Spinal cord (tissue), 9 donors: ENCODE measurements at regions not wholly inside any gene's neighbourhood (a gene's known extent, or its start where the extent isn't known, plus 50 kb on each side); places are given as distances from the start of the nearest gene placed in this dataset.
A peak's percentile ranks its signal among the peaks of the same experiment; 100 is the strongest.

ENCODE experiments used
- DNase-seq, 6 donors: peaks; one replicate each; pipeline versions ENCODE4 v3.0.0 to v3.0.0-alpha.2; 2013 to 2015; ENCODE audit warnings: low spot score in 6 of 6, low read depth in 4 of 6
- H3K27ac ChIP-seq: one replicate; pipeline ENCODE4 v1.5.1; 2013; ENCODE audit warnings: low read depth, low read length, control low read depth
- H3K27me3 ChIP-seq: one replicate; pipeline ENCODE4 v1.6.1; 2013; ENCODE audit warnings: low read length; ENCODE audit not compliant: control insufficient read depth, insufficient read depth
- H3K36me3 ChIP-seq: one replicate; pipeline ENCODE4 v1.6.1; 2013; ENCODE audit warnings: low read length; ENCODE audit not compliant: control insufficient read depth, insufficient read depth
- H3K4me1 ChIP-seq: one replicate; pipeline ENCODE4 v1.6.1; 2013; ENCODE audit warnings: low read length; ENCODE audit not compliant: control insufficient read depth, insufficient read depth
- H3K4me3 ChIP-seq: one replicate; pipeline ENCODE4 v1.5.1; 2013; ENCODE audit warnings: low read depth, low read length, control low read depth
- H3K9me3 ChIP-seq: one replicate; pipeline ENCODE4 v1.6.1; 2013; ENCODE audit warnings: low read length; ENCODE audit not compliant: control insufficient read depth, insufficient read depth
- WGBS: methylation state at CpG from one replicate; pipeline ENCODE4 v1.1.5; 2013; ENCODE audit warnings: missing lambda C conversion rate; ENCODE audit not compliant: insufficient coverage; 5-methylcytosine and 5-hydroxymethylcytosine counted together
- donor health status: healthy.

- H3K36me3 ChIP-seq = no peaks in the 10 kb centered on the region
- H3K27me3 ChIP-seq = no peaks in the 10 kb centered on the region
- H3K9me3 ChIP-seq = peaks cover 2% of the 10 kb centered on the region
- WGBS = 51% methylated on average over 3 of the region's 4 CpGs
- peaks cover 9% of the 10 kb centered on the region for H3K4me1 ChIP-seq
- no peak overlapping the region for H3K4me3 ChIP-seq
- no peak overlapping the region for H3K27ac ChIP-seq
- DNase-seq = peak in 1 of 6 donors; percentile 77
These were observed 193.6 kb upstream of the CST7 start for GRCh38 chr20:24755411-24755922.

- Histone ChIP-seq H3K4me3 (no peak overlapping the region), H3K9me3 (peaks cover 6% of the 10 kb centered on the region), H3K27ac (no peak overlapping the region), H3K27me3 (no peaks in the 10 kb centered on the region), H3K36me3 (no peaks in the 10 kb centered on the region), H3K4me1 (peaks cover 9% of the 10 kb centered on the region)
- no peak for DNase-seq
- WGBS = 83% methylated on average over 4 of the region's 12 CpGs
These were observed 192.6 kb upstream of the CST7 start for GRCh38 chr20:24756292-24757025.

DNA sequence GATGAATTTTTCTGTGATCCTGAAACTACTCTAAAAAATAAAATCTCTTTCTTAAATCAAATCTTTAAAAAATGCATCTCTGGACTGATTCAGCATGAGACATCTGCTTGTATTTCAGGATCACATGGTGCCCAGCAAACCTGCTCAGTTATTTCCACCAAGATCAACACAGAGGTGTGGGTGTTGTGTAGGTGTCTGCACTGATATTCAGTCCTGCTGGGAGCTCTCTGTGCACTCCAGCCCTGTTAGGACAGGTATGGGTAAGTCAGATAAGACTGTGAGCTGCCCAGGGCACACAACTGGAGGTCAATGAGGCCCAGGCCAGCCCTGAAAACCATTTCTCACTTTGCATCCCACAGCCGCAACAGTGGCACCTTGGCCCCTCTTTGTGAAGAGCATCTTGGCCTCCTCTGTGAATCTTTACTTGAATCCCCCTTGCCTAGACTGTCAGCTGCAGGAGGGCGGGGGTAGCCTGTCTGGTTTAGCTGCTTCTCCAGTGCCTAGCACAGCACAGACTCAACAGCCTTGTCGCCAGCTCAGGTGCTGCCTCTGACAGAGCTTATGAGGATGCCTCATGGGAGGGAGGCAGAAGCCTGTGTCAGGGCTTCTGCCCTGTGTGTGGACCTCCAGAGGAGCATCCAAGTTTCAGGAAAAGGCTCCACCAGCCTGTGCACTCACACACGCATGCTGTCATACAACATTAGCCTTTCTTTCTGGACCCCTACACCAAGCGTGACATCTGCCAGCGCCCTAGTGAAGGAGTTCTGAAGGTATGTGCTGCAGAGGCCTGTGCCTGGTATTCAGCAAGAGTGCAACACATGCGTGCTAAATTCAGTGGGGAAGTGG, 187.6 kb upstream of the CST7 start:
- H3K36me3 ChIP-seq = no peaks in the 10 kb centered on the region
- no peak overlapping the region for H3K27ac ChIP-seq
- no peaks in the 10 kb centered on the region for H3K27me3 ChIP-seq
- WGBS = 93% methylated on average over 5 of the region's 7 CpGs
- H3K4me3 ChIP-seq = no peak overlapping the region
- no peak for DNase-seq
- peaks cover 6% of the 10 kb centered on the region for H3K9me3 ChIP-seq
- peaks cover 9% of the 10 kb centered on the region for H3K4me1 ChIP-seq

DNA sequence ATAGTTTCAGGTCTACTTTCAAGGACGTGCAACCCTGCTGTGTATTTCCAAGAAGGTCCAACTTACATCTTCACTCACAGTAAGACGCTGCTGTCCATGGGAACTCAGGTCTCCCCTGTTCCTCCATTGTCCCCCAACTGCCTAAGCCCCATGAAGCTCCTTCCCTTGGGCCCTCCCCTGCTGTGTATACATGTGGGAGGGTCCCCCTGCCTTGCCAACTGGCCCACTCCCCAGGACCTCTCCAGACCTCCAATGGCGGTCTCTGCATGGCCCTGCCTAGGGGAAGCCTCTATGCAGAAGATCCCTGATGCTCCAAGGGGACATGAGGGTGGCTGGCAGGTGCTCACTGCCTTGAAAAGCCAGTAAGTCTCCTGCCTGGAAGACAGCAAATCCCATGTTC, 186.7 kb upstream of the CST7 start:
- peaks cover 10% of the 10 kb centered on the region for H3K4me1 ChIP-seq
- H3K27me3 ChIP-seq = no peaks in the 10 kb centered on the region
- no peak overlapping the region for H3K4me3 ChIP-seq
- peaks cover 6% of the 10 kb centered on the region for H3K9me3 ChIP-seq
- H3K36me3 ChIP-seq = no peaks in the 10 kb centered on the region
- WGBS = 100% methylated on average over 1 of the region's 3 CpGs
- H3K27ac ChIP-seq = no peak overlapping the region
- DNase-seq = no peak

DNA sequence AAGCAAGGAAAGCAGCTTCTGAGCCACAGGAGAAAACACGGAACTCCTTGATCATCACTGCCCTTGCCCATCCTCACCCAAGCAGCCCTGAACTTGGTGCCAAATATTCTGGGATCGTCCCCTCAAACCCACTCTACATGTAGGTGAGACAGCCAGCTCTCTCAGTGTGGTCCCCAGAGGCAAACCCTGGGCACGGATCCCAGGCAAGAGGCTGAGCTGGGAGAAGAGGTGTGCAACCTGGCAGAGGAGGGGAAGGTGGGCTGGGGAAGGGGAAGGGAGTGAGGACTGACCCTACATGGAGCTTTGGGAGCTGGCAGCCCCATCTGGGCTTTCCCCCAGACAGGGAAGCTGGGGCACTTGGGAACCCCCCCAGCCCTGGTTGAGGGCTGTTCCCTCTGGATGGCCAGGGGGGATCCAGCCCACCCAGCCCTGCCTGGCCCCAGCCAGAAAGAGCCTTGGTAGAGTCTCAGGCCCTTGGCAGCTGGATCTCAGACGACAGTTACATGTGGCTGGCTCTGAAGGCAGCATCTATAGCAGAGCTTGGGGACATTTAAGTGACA, 186.2 kb upstream of the CST7 start:
- Histone ChIP-seq H3K27ac (no peak overlapping the region), H3K27me3 (no peaks in the 10 kb centered on the region), H3K36me3 (no peaks in the 10 kb centered on the region), H3K4me1 (peaks cover 15% of the 10 kb centered on the region), H3K9me3 (peaks cover 6% of the 10 kb centered on the region), H3K4me3 (no peak overlapping the region)
- WGBS = 88% methylated on average over 3 of the region's 4 CpGs
- DNase-seq = no peak

GRCh38 chr20:24763386-24764026, 185.6 kb upstream of the CST7 start:
- Histone ChIP-seq H3K36me3 (no peaks in the 10 kb centered on the region), H3K27me3 (no peaks in the 10 kb centered on the region), H3K9me3 (peaks cover 6% of the 10 kb centered on the region), H3K4me1 (peaks cover 21% of the 10 kb centered on the region), H3K4me3 (no peak overlapping the region), H3K27ac (no peak overlapping the region)
- DNase-seq = no peak
- 82% methylated on average over 20 of the region's 26 CpGs for WGBS

DNA sequence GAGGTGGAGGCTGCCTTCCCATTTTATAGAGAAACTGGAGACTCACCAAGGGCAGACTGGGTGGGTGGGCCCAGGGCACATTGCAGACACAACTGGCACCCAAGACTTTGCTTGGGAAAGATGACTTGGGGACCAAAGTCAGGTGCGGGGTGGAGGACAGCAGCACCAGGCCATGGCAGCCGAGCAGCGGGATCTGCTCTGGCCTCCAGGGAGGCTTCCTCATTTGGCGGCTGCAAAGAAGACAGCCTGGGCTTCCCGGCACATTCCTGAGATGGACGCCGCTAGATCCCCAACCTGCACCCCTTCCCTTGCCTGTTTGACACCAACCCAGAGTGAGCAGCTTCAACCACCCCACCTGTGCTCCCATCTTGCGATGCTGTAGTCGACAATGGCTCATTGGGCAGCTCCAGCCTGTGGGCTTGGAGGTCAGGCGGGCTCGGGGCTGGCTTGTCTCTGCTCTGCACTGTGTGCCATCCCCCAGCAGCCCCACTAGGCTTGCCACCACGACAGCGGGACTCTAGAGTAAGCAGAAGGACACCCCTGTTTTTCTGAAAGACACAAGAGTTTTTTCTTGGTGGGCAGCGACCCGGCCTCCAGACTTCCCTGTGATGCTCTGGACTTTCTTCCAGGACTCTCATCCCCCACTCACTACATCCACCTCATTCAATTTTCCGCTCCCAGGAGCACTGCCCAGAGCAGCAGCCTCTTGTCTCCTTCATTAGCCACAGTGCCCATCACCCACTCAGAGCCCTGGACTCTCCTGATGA, 184.9 kb upstream of the CST7 start:
- DNase-seq = no peak
- H3K9me3 ChIP-seq = peaks cover 6% of the 10 kb centered on the region
- no peaks in the 10 kb centered on the region for H3K36me3 ChIP-seq
- peaks cover 21% of the 10 kb centered on the region for H3K4me1 ChIP-seq
- H3K27ac ChIP-seq = no peak overlapping the region
- 94% methylated on average over 16 of the region's 16 CpGs for WGBS
- no peaks in the 10 kb centered on the region for H3K27me3 ChIP-seq
- H3K4me3 ChIP-seq = no peak overlapping the region

- H3K27me3 ChIP-seq = no peaks in the 10 kb centered on the region
- H3K9me3 ChIP-seq = peaks cover 6% of the 10 kb centered on the region
- no peaks in the 10 kb centered on the region for H3K36me3 ChIP-seq
- H3K4me3 ChIP-seq = no peak overlapping the region
- 61% methylated on average over 4 of the region's 9 CpGs for WGBS
- H3K4me1 ChIP-seq = peaks cover 21% of the 10 kb centered on the region
- H3K27ac ChIP-seq = no peak overlapping the region
- DNase-seq = no peak
These were observed 184.3 kb upstream of the CST7 start for GRCh38 chr20:24764794-24765202.
